ENCODE measurements at regions not wholly inside any gene's neighbourhood (a gene's known extent, or its start where the extent isn't known, plus 50 kb on each side); places are given as distances from the start of the nearest gene placed in this dataset.
"Not testable (repeated sequence)": the region's sequence is repeated elsewhere in the genome, so short reads cannot be mapped to it uniquely, and the experiment has no call there.

DNA sequence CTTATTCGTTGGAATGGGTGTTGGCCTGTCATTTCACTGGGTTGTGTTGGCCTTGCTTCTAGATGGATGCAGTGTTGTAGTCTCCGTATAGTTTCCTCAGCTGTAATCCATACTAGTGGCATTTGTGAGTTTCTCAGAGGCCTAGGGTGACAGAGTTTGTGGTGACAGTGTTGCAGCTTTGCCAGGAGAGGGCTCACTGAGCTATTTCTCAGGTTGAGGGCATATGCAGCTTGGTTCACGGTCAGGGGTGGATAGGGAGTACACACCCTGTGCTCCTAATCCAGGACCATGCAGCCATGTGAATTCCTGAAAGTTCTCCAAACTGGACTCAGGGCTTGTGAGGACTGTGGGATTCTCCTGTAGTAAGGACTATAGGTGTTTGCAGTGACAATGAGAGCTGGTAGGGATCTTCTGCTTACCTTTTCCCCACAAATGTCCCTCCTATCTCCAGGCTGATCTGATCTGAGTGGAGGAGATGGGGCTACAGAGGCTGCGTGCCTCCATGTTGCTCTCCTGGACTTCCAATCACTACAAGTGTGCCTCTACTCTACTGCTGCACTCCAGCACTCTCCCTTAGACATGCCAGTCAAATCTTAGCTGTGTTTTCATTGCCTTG lies 229.0 kb downstream of the STK31 start:
- WGBS (ENCODE audit: insufficient coverage, low coverage, low lambda C conversion rate, missing lambda C conversion rate), result 4% methylated on average over 4 of the region's 4 CpGs
- ATAC-seq (peak; percentile 99 to 100 (median 100)), DNase-seq (peak in 2 of 3 donors; percentile 32 to 65)

DNA sequence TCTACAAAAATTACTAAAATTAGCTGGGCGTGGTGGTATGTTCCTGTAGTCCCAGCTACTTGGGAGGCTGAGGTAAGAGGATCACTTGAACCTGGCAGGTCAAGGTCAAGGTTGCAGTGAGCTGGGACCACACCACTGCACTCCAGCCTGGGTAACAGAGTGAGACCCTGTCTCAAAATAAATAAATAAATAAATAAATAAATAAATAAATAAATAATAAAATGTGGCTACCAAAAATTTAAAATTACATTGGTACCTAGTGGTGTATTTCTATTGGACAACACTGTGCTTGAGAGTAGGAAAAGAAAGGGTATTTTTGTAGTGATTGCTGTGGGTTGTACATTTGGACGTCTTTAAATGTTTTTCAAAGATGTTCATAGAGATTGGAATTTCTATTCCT lies 229.7 kb downstream of the STK31 start:
- H3K36me3 ChIP-seq; ATAC-seq; H3K9me3 ChIP-seq; H3K27me3 ChIP-seq; intact Hi-C loops (cut with DNase I); DNase-seq; H3K4me1 ChIP-seq; H3K4me3 ChIP-seq; H3K27ac ChIP-seq: not testable (repeated sequence)
- 100% methylated on average over 2 of the region's 2 CpGs for WGBS (ENCODE audit: insufficient coverage, low coverage, low lambda C conversion rate, missing lambda C conversion rate)

More for the DNA sequence above, 229.0 kb downstream of the STK31 start:
- Histone ChIP-seq H3K4me1 (no peaks in the 10 kb centered on the region), H3K9me3 (no peaks in the 10 kb centered on the region), H3K27ac (no peak overlapping the region), H3K4me3 (no peak overlapping the region), H3K36me3 (no peaks in the 10 kb centered on the region), H3K27me3 (no peaks in the 10 kb centered on the region)
- TF ChIP-seq, protein P1, sequence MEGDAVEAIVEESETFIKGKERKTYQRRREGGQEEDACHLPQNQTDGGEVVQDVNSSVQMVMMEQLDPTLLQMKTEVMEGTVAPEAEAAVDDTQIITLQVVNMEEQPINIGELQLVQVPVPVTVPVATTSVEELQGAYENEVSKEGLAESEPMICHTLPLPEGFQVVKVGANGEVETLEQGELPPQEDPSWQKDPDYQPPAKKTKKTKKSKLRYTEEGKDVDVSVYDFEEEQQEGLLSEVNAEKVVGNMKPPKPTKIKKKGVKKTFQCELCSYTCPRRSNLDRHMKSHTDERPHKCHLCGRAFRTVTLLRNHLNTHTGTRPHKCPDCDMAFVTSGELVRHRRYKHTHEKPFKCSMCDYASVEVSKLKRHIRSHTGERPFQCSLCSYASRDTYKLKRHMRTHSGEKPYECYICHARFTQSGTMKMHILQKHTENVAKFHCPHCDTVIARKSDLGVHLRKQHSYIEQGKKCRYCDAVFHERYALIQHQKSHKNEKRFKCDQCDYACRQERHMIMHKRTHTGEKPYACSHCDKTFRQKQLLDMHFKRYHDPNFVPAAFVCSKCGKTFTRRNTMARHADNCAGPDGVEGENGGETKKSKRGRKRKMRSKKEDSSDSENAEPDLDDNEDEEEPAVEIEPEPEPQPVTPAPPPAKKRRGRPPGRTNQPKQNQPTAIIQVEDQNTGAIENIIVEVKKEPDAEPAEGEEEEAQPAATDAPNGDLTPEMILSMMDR (IDR thresholded peaks at IDR 0.05), result peak; percentile 53 to 68 (median 64)
- TF ChIP-seq POLR2A (IDR thresholded peaks at IDR 0.05), result no peak
- intact Hi-C loops (cut with DNase I), result no loop called here

DNA sequence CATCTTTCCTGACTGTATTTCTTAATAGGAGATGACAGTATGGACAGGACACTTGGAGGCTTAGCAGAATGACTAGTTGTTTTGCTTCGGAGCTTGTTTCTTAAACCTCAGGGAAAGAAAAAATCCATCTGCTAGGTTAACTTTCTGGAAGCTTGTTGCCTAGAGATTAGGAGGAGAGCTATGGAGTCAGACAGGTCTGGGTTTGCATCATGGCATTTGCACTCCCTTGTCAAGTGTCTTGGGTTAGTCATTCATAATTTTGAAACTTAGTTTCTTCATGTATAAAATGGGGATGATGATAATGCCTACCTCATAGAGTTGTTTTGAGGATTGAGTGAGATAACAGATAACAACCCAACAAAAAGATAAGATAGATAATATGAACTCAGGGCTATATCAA lies 231.5 kb downstream of the STK31 start:
- Histone ChIP-seq H3K27ac (no peak overlapping the region), H3K4me3 (no peak overlapping the region), H3K27me3 (no peaks in the 10 kb centered on the region), H3K4me1 (no peaks in the 10 kb centered on the region), H3K9me3 (no peaks in the 10 kb centered on the region), H3K36me3 (no peaks in the 10 kb centered on the region)
- TF ChIP-seq, protein P1 (IDR thresholded peaks at IDR 0.05), result no peak
- no peak for TF ChIP-seq POLR2A (IDR thresholded peaks at IDR 0.05)
- ATAC-seq (no peak), DNase-seq (no peak)
- intact Hi-C loops (cut with DNase I), result no loop called here
- WGBS (ENCODE audit: insufficient coverage, low coverage, low lambda C conversion rate, missing lambda C conversion rate), result 100% methylated on average over 1 of the region's 1 CpG

DNA sequence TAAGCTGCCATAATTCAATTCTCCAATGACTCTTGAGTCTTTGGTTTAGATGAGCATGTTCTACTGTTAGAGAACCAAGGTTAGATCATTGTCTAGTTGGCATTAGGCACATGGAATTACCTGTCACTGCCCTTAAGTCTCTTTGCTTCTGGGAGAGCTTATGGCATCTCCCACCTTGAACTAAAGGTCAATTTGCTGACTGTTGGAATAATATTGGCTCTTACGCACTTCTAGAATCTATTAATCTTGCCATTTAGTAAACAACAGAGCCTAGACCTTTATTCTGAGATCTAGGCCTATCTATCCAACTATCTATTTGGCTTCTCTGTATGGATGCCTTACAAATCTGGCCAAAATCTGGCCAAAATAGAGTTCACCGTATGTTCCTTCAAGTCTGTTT lies 232.0 kb downstream of the STK31 start:
- Histone ChIP-seq H3K9me3 (no peaks in the 10 kb centered on the region), H3K36me3 (no peaks in the 10 kb centered on the region), H3K27ac (no peak overlapping the region), H3K4me3 (no peak overlapping the region), H3K27me3 (no peaks in the 10 kb centered on the region), H3K4me1 (no peaks in the 10 kb centered on the region)
- intact Hi-C loops (cut with DNase I), result no loop called here
- WGBS (ENCODE audit: insufficient coverage, low coverage, low lambda C conversion rate, missing lambda C conversion rate), result 100% methylated on average over 2 of the region's 2 CpGs
- ATAC-seq, result no peak
- TF ChIP-seq, protein P1 (IDR thresholded peaks at IDR 0.05), result no peak
- no peak for TF ChIP-seq POLR2A (IDR thresholded peaks at IDR 0.05)
- no peak for DNase-seq

DNA sequence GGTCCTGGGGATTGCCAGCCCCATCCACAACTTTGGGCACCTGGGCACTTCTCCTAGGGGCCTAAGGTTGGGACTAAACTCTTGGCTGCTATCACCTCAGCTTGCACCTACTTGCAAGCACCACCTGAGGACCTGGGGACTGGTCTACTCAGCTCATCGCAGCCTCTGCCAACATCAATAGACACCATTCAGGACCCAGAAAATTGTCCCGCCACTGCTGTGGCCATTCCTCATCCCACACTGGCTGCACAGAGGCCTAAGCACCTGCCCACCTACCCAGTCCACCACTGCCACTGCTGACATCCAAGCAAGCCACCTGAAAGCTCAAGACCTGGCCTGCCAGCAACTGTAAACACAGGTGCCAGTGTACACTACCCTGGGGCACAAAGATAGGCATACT lies 234.1 kb downstream of the STK31 start:
- no peak overlapping the region for H3K27ac ChIP-seq
- ATAC-seq (no peak), DNase-seq (no peak)
- H3K4me3 ChIP-seq, result no peak overlapping the region
- H3K9me3 ChIP-seq, result no peaks in the 10 kb centered on the region
- no peaks in the 10 kb centered on the region for H3K4me1 ChIP-seq
- no peak for TF ChIP-seq POLR2A (IDR thresholded peaks at IDR 0.05)
- TF ChIP-seq, protein P1 (IDR thresholded peaks at IDR 0.05), result no peak
- no CpG with 5 or more reads among the region's 2 CpGs for WGBS (ENCODE audit: insufficient coverage, low coverage, low lambda C conversion rate, missing lambda C conversion rate)
- H3K36me3 ChIP-seq, result no peaks in the 10 kb centered on the region
- no peaks in the 10 kb centered on the region for H3K27me3 ChIP-seq
- intact Hi-C loops (cut with DNase I), result no loop called here
